Epidermal melanocyte (primary cell): ENCODE measurements at regions not wholly inside any gene's neighbourhood (a gene's known extent, or its start where the extent isn't known, plus 50 kb on each side); places are given as distances from the start of the nearest gene placed in this dataset.
A peak's percentile ranks its signal among the peaks of the same experiment; 100 is the strongest.

Experiments used
- DNase-seq: peaks from one replicate; pipeline ENCODE4 v3.0.0; 2011; ENCODE audit warnings: low spot score; ENCODE audit not compliant: insufficient read length

DNA sequence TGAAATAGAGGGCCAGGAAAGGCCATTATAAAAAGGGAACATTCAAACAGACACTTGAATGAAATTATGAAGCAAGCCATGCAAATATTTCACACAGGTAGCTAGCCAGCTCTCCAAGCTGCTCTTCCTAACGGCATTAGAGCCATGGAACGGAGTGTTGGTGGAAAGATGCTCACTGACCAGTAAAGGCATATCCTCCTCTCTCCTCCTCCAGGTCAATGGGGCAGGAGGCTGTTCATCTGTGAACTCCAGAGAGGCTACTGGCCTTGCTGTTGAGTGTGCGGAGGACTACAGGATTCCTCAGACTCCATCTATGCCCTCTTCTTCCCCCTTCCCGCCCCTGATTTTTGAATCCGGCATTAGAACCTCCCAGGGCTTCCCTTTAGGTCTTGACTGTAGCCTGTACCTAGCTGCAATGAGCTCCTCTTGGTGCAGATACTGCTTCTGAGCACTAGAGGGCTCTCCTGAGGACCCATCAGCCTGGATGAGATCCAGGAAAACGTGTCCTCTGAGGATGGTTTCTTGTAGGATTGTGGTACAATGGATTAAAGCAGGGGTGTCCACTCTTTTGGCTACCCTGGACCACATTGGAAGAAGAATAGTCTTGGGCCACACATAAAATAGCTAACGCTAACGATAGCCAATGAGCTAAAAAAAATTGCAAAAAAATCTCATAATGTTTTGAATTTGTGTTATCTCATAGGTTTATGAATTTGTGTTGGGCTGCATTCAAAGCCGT is 162.2 kb downstream of the SREK1 start:
- peak; percentile 84 for DNase-seq

DNA sequence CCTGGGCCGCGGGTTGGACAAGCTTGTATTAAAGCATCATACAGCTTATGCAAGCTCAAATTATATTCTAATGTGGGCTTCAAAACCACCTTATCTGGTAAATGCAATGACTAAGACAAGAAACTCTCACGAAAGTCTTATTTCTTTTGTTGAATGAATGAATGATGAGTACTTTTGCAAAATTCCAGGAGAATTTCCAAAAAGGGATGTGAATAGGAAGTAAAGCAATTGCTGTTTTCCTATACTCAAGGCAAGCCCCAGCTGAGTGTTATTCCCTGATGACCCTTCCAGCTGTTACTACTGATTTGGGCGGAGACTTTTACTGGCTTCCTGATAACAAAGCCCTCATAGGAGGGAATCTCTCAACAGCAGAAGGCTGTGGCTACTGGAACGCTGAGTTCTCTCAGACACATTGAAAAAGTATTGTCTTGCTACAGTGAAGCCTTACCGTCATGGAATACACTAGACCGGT is 162.8 kb downstream of the SREK1 start:
- no peak for DNase-seq

DNA sequence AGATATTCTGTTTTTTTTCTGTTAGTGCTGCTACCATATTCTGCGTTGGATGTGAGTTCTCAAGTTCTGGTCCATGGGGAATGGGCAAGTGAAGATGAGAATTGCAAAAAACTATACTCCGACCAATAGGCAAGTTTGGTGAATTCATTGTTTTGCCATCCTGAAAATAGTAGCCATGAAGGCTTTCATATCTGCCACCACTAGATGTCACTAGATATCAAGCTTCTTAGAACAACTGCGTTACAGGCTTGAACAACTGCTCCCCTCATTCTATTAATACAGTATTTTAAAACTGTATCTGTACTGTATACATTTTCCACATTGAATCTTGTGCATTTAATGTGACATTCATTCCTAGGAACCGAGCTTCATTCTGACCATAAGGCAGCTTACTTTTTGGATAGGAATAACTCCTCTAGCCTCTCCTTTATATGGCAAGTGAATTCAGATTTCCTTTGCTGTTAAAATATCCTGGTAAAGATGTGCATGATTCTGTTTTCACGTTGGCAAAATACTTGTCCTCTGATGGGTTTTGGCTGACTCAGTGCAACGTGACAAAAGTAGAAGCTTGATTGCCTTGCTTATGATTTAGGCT is 163.6 kb downstream of the SREK1 start:
- DNase-seq, result peak; percentile 54

DNA sequence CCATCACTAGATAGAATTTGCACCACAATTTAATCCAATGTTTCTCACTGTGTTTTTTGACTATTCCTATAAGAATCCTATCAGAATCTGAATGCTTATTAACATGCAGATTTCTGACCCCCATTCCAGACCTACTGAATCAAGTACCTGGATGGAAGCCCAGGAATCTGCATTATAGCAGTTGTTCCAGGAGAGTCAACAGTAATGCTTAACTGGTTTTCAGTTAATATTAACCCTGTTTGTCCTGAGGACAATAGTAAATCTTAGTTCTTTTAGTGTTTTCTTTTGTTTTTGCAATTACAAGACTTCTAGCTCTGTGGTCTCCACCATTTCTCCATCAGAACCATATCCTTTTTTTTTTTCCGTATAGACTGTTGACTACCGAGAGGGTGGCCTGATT is 168.2 kb downstream of the SREK1 start:
- no peak for DNase-seq

DNA sequence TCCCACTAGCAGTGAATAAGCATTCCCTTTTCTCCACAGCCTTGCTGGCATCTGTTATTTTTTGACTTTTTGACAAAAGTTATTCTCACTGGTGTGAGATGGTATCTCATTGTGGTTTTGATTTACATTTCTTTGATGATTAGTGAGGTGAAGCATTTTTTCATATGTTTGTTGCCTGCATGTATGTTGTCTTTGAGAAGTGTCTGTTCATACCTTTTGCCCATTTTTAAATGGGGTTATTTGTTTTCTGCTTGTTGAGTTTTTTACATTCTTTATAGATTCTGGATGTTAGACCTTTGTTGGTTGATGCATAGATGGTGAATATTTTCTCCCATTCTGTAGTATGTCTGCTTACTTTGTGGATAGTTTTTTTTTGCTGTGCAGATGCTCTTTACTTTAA is 171.7 kb downstream of the SREK1 start:
- DNase-seq, result no peak

DNA sequence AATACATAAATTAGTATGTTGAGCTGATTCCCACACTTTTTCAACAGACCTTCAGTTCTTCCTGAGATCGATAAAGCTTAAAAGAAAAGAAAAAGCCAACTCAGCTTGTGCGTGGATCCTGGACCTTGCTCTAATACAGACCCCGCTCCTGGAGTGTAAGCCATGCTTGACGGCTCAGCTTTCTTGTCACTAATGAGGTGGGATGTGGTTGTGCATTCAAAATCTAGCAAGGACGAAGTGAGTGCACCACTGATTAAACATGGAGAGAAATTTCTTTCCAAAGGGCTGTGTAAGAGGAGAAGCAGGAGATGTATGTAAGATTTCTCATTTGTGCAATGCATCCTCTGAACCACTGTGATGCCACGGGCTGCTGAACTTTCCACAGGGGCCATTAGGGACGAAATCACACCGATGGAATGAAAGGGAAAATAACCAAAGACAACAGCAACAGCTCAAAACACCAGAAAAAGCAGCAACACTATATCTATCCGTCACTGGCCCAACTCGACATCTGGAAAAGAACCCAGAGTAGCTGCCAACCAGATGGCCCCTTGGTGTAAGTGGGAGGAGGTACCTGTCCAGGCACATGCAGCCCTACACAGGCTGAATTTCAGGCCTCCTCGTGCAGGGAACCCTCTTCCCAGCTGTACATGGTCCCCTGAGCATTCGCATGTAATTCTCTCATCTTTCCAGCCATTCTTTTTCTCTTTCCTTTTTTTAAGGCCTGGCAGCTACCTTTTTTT is 178.9 kb downstream of the SREK1 start:
- DNase-seq, result no peak

DNA sequence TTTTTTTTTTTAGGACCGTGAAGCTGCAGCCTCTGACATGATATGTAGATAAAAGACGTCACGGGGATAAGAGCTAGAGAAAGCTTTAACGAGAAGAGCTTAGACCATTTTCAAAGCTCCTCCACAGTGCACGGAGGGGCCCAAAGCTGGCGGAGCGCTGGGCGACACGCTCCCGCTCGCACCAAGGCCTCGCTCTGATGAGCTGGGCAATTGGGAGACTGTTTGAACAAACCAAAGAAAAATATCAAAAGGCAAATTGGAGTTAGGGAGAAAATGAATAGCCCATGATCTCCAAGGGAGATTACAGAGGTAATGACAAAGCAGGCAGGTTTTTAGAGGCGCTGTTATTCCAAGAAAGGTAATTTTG is 179.4 kb downstream of the SREK1 start:
- DNase-seq, result no peak

DNA sequence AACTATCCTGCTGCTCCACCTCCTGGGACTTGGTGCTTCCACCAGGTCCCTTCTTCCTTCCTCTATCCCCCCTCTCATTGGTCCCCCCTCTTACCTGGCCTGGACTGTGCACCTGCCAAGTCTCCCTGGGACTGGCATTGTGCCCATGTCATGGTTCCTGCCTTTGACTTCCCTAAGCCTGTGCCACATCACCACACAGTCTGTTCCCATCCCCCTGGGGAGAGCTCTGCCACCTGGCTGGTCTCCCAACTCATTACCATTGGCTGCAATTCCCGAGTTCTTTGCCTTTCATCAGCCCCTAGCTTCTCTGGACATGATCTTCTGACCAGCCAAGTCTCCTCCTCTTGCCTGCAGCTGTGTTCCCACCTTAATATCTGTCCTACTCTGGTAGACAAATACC is 180.3 kb downstream of the SREK1 start:
- no peak for DNase-seq

DNA sequence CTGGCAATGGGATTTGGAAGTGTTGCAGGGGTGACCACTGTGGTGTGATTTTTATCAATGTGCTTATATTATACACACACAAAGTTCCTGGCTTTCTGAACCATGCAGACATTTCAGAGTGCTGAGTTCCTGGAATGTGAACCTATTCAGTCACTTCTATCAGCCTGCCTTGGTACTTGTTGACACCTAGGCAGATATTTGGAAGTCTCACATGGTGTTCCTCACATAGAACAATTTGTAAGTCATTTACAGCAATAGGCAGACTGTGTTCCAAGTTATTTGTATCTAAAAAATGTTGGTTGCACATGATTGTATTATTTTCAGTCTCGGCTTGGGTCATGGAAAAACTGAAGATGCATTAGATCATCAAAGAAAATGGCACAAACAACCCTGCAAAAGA is 182.2 kb downstream of the SREK1 start:
- no peak for DNase-seq

DNA sequence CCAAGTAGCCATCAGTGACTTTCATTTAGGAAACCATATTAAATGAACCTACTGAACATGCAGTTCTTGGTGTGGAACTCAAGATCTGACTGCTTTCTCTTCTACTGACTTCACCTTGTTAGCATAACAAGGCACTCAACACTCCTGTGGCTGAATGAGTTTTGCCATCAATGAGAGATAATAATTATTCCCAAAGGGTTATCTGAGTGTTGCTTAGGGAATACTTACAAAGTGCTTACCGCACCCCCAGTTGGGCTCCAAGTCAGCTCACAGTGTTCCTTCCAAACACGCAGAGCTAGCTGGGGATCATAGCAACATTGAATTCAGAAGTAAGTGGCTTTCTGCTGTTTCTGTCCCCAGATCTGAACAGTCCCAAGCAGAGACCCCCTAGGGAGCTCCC is 182.9 kb downstream of the SREK1 start:
- no peak for DNase-seq

DNA sequence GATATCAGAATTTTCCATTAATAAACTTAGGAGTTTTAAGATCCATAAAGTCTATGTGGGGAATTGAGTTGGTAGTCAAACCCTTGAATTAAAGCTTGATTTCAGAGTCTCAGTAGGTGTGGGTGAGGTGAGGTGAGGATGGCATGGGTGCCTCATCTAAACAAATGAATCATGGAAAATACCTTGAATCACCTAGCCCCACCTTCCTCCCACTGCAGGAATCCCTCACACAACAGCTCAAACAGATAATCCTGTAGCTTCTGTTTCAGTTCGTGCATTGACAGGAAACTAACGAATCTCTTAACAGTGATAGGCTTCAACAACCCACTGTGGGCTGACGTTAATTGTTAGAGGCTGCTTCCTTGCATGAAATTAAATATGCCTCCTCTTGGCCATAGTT is 185.0 kb downstream of the SREK1 start:
- no peak for DNase-seq

DNA sequence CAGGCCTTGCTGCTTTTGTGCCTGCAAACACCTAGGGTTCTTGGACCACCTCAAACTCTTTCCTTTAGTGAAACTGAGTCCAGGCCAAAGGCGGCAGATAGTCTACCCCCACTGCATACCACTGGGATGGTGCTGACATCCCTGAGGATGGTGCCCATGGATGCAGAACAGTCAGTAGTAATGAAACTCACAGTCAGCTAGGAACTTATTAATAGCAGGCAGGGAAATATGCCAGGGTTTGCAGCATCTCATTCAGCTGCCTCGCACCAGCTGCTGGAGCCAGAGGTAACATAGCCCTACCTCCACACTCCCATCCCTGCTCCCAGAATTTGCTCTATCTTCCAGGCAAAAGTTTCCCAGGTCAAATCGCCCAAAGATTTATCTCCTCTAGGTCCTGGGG is 189.1 kb downstream of the SREK1 start:
- DNase-seq, result no peak

DNA sequence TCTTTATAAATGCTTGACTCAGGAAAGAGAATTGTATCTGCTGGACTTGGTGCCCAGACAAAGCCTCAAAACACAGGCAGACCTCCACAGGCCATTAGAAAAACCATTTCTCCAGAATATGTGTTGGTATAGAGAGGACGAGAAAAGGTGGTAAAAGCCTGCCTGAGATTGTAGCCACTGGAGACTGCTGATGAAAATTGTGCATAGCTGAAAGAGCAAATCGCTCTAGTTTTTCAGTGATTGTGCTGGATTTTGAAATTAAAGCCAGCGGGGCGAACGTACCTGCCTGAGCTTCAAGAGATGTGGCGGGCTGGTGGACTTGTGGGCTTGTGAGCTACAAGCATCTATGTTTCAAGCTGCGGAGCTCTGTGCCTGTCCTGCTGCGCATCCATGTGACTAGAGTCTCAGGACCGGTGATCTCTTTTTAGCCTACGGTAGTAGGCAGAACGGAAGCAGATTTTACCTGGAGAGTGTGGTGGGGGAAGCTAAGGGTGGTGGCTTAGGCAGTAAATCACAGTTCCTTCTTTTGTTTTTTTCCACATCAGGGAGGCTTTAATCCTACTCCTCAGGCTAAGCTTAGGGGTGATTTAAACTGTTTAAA is 193.6 kb downstream of the SREK1 start:
- DNase-seq, result no peak

DNA sequence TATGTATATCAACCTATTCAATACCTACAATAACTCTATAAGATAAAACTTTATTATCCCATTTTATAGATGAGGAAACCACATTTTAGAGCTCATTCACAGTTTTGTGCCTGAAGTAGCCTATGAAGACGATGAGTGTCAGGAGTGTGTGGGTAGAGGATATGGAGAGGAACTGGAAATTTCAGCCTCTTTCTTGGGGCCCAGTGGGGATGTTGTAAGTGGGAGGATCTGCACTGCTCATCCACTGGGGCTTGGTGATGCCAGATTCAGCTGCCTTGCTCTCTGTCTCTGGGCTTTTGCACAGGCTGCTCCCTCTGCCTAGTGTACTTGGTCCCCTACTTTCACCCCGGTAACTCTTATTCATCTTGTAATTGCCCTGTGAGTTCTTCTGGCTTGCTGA is 194.7 kb downstream of the SREK1 start:
- no peak for DNase-seq

DNA sequence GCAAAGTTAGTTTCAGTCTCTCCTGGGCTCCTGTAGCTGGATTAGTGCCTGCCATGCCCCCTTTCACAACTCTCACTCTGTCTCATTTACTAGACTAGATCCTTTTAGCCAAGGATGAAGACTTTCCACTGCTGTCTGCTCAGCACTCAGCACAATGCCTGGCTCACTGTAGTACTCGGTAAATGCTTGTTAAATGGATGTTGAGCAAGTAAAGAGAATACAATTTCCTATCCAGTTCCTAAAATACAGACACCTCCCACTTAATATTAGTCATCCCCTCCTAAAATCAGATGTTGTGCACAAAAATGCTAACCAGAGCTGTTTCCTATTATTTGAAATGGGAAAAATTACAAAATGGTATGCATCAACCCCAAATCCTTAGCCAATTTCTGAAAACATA is 195.8 kb downstream of the SREK1 start:
- no peak for DNase-seq

DNA sequence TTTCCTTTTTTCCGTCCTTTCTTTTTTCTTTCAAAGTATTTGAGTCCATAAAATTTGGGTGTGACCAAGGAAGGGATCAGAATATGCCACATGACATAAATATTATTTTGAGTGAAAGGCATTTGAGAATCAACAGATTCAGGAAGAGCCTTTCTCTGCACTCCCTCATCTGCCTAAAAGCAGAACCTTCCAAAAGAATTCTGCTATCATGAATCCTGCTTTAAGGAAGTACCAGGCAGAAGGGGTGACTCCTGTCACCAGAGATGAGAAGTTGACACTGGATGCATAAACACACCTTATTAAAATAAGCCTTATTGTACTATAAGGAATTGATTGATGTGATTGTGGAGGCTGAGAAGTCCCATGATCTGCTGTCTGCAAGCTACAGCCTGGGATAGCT is 196.7 kb downstream of the SREK1 start:
- no peak for DNase-seq

DNA sequence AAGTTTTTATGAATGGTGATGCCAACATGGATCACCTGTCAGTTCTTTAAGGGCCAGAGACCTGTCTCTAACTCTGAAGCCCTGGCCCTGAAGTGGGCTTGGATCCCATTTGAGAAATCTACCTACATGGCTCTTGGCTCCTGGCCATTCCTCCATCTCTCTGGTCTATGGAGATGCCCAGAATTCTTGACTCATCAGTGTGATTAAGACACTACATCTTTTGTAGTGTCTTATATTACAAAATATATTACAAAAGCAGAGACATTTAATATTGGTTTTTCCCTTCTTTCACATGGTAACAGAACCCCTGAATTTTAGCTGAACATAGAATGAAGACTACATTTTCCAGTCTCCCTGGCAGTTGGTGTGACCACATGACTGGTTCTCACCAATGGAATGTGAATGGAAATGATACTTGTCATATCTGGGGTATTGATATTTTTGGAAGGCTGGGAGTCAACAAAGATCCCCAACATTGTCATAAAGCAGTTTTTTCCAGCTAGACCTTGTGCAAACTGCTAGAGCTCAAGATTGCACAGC is 198.3 kb downstream of the SREK1 start:
- no peak for DNase-seq

DNA sequence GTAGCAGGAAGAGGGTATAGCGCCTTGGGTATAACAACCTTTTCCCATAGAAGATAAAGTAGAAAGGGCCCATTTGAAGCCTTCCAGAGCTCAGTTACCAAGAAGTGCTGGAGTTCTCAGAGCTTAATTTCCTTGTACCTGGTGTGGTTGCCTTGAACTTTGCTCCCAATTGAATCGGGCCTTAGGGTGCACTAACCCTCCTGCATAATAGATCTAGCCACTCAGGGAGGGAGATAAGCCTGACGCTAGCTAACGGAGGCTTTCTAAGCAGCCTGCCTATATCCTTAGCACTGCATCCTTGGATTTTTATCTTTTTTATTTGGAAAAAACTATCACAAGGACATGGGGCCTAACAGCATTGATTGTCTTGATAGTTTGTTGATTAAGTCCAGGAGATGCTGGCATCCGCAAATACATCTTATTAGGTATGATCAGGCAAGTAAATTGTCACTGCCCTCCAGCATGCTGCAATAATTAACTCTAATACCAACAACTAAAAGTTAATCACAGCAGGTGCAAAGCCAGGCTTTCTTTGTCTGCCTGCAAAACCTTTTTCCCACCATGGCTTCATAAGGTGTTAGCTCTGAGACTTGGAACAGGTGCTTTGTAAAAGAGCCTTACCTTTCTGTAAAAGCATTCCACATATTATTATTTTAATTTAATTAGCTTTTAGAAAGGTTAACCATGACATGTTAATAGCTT is 199.4 kb downstream of the SREK1 start:
- no peak for DNase-seq

DNA sequence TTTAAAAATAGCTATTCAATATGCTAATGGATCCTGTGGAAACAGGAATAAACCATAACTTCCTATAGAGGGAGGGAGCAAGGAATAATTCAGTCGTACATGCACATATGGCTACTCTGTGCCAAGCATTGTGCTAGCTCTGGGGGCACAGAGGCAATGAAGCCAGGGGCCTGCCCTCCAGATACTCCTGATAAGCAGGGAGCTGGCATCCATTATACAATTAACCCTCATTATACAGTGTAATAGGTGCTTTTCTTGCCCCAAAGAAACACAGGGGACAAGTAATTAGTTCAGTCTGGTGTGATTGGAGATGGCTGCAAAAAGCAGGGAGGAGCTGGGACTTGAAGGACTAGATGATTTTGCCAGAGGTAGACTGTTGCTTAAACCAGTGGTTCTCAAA is 200.4 kb downstream of the SREK1 start:
- DNase-seq, result no peak

DNA sequence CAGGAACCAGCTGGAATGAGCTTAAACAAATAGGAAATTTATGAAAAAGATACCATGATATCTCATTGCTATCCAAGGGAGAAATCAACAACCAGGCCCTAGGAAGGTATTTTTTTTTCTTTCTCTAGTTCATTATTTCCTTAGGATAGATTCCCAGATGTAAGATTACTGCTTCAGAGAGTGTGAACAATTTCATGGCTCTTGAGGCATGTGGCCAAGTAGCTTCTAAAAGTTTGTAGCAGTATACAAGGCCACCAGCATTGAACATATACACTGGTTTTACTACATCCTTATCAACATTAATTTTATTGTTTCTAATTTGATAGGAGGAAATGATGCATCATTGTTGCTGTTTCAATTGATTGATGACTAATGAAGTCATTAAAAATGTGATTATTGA is 201.2 kb downstream of the SREK1 start:
- DNase-seq, result no peak

DNA sequence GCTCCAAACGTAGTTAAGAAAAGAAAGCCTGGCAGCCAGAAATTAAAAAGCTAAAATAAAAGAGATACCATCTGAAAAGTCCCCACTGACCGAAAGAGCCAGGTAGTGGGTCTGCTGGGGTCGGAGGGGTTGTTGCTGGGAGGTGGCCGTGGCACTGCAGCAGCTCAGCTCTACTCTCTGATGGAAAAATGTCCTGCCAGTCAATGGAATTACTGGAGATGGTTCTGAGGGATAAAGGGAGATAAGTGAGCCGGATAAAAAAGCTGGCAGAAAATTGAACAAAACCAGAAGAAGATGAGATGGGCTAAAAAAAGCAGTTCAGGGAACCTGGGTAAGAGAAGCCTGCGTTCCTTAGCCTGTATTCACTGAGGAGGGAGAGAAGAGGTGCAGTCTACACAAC is 202.8 kb downstream of the SREK1 start:
- DNase-seq, result no peak
